Astrocyte of the spinal cord (primary cell): ENCODE measurements at regions not wholly inside any gene's neighbourhood (a gene's known extent, or its start where the extent isn't known, plus 50 kb on each side); places are given as distances from the start of the nearest gene placed in this dataset.
"Not testable (repeated sequence)": the region's sequence is repeated elsewhere in the genome, so short reads cannot be mapped to it uniquely, and the experiment has no call there.

ENCODE experiments used
- DNase-seq: peaks from one replicate; pipeline ENCODE4 v3.0.0; 2011; ENCODE audit warnings: low read depth, low spot score
- H3K4me3 ChIP-seq: 2 replicates; pipeline ENCODE4 v1.5.1; 2011; ENCODE audit warnings: low read depth, mild to moderate bottlenecking, low read length, moderate library complexity
- CTCF ChIP-seq: IDR thresholded peaks from 2 replicates; pipeline ENCODE4 v1.5.1; 2012; ENCODE audit warnings: low read depth, mild to moderate bottlenecking, low read length, inconsistent platforms
- in situ Hi-C: cut with HindIII; loops from 2 replicates; pipeline ENCODE4 v1.10.0; 2017; ENCODE audit warnings: low sequenced_read_pairs

DNA sequence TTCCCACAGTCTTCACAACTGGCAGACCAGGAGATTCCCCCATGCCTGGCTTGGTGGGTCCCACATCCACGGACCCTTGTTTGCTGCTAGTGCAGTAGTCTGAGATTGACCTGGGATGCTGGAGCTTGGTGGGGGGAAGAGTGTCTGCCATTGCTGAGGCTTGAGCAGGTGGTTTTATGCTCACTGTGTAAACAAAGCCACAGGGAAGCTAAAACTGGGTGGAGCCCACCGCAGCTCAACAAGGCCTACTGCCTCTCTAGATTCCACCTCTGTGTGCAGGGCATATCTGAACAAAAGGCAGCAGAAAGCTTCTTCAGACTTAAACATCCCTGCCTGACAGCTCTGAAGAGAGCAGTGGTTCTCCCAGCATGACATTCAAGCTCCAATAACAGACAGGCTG is 177.3 kb upstream of the ETV3 start:
- in situ Hi-C loops = no loop called here
- TF ChIP-seq CTCF = no peak

DNA sequence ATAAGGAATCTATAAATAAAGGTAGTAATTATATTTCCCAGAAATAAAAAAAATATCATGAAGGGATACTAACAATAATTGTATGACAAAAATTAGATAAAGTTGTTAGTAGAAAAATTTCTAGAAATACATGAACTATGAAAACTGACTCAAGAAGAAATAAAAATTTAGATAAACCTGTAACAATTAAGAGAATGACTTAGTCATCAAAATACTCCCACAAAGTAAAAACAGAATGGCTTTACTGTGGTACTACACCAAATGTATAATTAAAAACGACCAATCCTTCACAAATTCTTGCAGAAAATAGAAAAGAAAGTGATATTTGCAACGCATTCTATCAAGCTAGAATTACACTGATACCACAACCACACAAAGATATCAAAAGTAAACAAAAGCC is 176.2 kb upstream of the ETV3 start:
- in situ Hi-C loops = no loop called here
- DNase-seq = no peak
- TF ChIP-seq CTCF = no peak

More for the DNA sequence above, 177.3 kb upstream of the ETV3 start:
- no peak overlapping the region for H3K4me3 ChIP-seq
- DNase-seq = no peak

GRCh38 chr1:157313240-157313807 is 175.1 kb upstream of the ETV3 start:
- in situ Hi-C loops = no loop called here
- no peak for DNase-seq
- no peak overlapping the region for H3K4me3 ChIP-seq
- no peak for TF ChIP-seq CTCF

More for the DNA sequence above, 176.2 kb upstream of the ETV3 start:
- H3K4me3 ChIP-seq = no peak overlapping the region

DNA sequence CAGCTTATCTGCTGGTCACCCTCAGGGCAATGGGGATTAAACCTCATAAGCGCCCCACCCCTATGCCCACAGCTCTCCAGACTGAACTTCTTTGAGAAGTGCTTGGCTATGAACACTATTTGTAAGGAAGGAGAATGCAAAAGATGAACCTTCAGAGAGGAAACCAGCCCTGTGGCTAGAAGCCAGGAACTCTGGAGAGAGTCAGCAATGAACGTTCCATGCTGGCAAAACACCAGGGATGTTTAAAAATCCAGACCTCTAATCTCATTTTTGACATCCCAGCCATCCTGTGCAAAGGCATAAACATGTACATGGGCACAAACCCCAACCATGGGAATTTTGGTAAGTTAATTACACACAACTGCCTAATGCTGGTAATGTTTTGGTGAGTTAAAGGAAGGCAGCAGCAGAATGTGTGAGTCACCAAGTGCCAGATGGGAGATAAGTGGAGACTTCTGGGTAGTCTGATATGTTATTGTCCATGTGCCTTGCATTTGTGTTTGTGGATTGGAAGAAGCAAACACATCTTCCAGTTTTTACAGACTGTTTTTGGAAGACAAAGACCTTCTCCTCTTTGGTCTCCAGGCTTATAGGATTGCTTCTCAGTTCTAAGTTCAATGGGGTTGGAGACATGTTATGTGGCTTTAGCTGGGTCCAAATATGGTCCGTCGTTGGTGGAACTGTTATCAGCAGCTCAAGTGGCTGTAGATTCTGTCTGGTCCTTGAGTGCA is 174.1 kb upstream of the ETV3 start:
- in situ Hi-C loops = no loop called here
- no peak for TF ChIP-seq CTCF
- H3K4me3 ChIP-seq = no peak overlapping the region
- DNase-seq = peak; percentile 7

- no peak overlapping the region for H3K4me3 ChIP-seq
- no peak for TF ChIP-seq CTCF
- no peak for DNase-seq
- in situ Hi-C loops = no loop called here
These were observed 173.5 kb upstream of the ETV3 start for GRCh38 chr1:157311730-157312081.

GRCh38 chr1:157310805-157311729 is 172.9 kb upstream of the ETV3 start:
- in situ Hi-C loops, H3K4me3 ChIP-seq: not testable (repeated sequence)
- peak; percentile 63 for DNase-seq
- TF ChIP-seq CTCF = peak; percentile 45
